ENCODE measurements at regions not wholly inside any gene's neighbourhood (a gene's known extent, or its start where the extent isn't known, plus 50 kb on each side); places are given as distances from the start of the nearest gene placed in this dataset.

DNA sequence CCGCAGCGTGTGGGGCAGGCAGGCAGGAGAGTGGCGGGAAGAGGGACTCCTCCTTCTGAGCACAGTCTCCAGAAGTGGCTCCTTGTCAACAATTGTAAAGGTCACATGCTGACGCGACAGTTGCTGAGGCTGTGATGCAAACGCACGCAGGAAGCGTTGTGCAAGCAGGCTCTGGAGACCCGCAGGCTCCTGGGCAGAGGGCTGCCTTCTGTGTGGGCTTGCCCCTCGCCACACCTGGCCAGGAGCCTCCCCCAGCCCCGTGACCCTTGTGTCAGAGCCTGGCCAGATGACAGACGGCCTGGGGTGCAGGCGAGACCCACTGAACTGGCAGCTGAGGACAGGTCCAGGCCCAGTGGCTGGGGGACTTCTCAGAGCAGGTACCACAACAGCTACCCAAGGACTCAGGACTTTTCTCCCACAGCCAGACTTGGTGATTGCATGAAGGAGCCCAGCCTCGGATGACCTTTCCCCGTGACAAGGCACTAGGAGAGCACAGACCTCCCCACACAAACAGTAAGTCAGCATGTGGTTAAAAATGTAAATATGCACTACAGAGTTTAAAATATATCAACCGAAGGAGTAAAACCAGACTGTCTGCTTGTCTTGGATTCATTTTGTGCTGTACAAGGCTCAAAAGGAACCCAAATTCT, 222.1 kb upstream of the RREB1 start:
- Histone ChIP-seq H4K20me1 (replicated peaks; ENCODE audit: control insufficient read depth, insufficient read depth, low read length) (no peaks in the 10 kb centered on the region), H3K4me1 (replicated peaks in 1 of 2; ENCODE audit: control insufficient read depth in 2 of 2, insufficient read depth in 2 of 2, low read length in 2 of 2) (peaks cover 38 to 62% of the 10 kb centered on the region in 2 experiments), H3K36me3 (ENCODE audit: control insufficient read depth, insufficient read depth, low read length) (no peaks in the 10 kb centered on the region), H3K9me1 (ENCODE audit: control insufficient read depth, insufficient read depth, low read length) (no peaks in the 10 kb centered on the region), H3K27me3 (ENCODE audit: control insufficient read depth in 2 of 2, insufficient read depth in 2 of 2, low read length in 2 of 2) (no peaks in the 10 kb centered on the region), H3K79me2 (ENCODE audit: control insufficient read depth, insufficient read depth, low read length) (no peaks in the 10 kb centered on the region), H3K9ac (ENCODE audit: insufficient read depth in 1 of 2, low read depth in 2 of 2, low read length in 2 of 2) (peak overlapping the region; percentile 62 to 90), H3K4me3 (no peak overlapping the region), H2AFZ (ENCODE audit: low read depth, low read length) (peak overlapping the region; percentile 96), H3K27ac (ENCODE audit: extremely low read depth, low read depth, low read length) (peak overlapping the region; percentile 72), H3K9me3 (replicated peaks; ENCODE audit: control insufficient read depth, insufficient read depth, low read depth, low read length) (no peaks in the 10 kb centered on the region; the same call in 1 of the 2 replicates), H3K4me2 (ENCODE audit: insufficient read depth, low read length) (peak overlapping the region; percentile 69)
- DNase-seq (ENCODE audit: extremely low read depth in 1 of 4, low spot score in 3 of 4) (peak in 2 of 4 experiments; percentile 26 to 69), ATAC-seq (peak; percentile 47), FAIRE-seq (peak; percentile 67)
- BruUV-seq (replicated peaks), result no TSS peak
- POLR2A ChIA-PET, result interaction anchor here (0.6 to 1.5 kb wide), 7 partner anchors 10 to 190 kb away, joined by 3 to 5 read pairs (median 3); no protein-coding TSS in a partner anchor
- in situ Hi-C loops (cut with MboI), result no loop called here
- CTCF ChIA-PET (ENCODE audit: low intra/inter-chr PET ratio), result no interaction called here
- intact Hi-C loops (cut with micrococcal nuclease), result no loop called here
- 39% methylated on average over 16 of the region's 16 CpGs for WGBS (ENCODE audit: insufficient coverage, low coverage, missing lambda C conversion rate)
- TF ChIP-seq C11orf30 (IDR thresholded peaks at IDR 0.05; ENCODE audit: low read depth) (peak; percentile 66), ZNF583 (CRISPR knock-in tag; IDR thresholded peaks at IDR 0.05) (peak; percentile 91), ZNF668 (CRISPR knock-in tag; IDR thresholded peaks at IDR 0.05) (0 out of 2 replicates have a peak, but pooled peaks have one; percentile 30), NRF1 (conservative IDR thresholded peaks at IDR 0.05 in 1 of 2, IDR thresholded peaks at IDR 0.05 in 1 of 2) (no peak), ZNF133 (CRISPR knock-in tag; IDR thresholded peaks at IDR 0.05) (no peak), CREM (IDR thresholded peaks at IDR 0.05; ENCODE audit: low read depth) (peak; percentile 63), MYNN (IDR thresholded peaks at IDR 0.05) (no peak), MYNN (CRISPR knock-in tag; IDR thresholded peaks at IDR 0.05) (no peak), CHCHD3 (CRISPR knock-in tag; IDR thresholded peaks at IDR 0.05) (no peak), CREB1 (IDR thresholded peaks at IDR 0.05) (peak; percentile 69), CREB1 (CRISPR knock-in tag; IDR thresholded peaks at IDR 0.05) (no peak), RAD51 (IDR thresholded peaks at IDR 0.05; ENCODE audit: borderline replicate concordance, low read depth) (peak; percentile 44; the same call in 1 of the 2 replicates), HLTF (IDR thresholded peaks at IDR 0.05) (no peak), ZNF165 (CRISPR knock-in tag; IDR thresholded peaks at IDR 0.05; ENCODE audit: borderline replicate concordance) (peak; percentile 23; the same call in 1 of the 2 replicates), ZNF75A (CRISPR knock-in tag; IDR thresholded peaks at IDR 0.05) (0 out of 2 replicates have a peak, but pooled peaks have one; percentile 11), MCM3 (IDR thresholded peaks at IDR 0.05) (no peak), NR4A1 (CRISPR knock-in tag; IDR thresholded peaks at IDR 0.05) (no peak), NR4A1 (tag; IDR thresholded peaks at IDR 0.05) (peak; percentile 81)
- TF ChIP-seq, protein P1, sequence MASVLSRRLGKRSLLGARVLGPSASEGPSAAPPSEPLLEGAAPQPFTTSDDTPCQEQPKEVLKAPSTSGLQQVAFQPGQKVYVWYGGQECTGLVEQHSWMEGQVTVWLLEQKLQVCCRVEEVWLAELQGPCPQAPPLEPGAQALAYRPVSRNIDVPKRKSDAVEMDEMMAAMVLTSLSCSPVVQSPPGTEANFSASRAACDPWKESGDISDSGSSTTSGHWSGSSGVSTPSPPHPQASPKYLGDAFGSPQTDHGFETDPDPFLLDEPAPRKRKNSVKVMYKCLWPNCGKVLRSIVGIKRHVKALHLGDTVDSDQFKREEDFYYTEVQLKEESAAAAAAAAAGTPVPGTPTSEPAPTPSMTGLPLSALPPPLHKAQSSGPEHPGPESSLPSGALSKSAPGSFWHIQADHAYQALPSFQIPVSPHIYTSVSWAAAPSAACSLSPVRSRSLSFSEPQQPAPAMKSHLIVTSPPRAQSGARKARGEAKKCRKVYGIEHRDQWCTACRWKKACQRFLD (CRISPR knock-in tag; IDR thresholded peaks at IDR 0.05), result 0 out of 2 replicates have a peak, but pooled peaks have one; percentile 10
- TF ChIP-seq, protein P2, sequence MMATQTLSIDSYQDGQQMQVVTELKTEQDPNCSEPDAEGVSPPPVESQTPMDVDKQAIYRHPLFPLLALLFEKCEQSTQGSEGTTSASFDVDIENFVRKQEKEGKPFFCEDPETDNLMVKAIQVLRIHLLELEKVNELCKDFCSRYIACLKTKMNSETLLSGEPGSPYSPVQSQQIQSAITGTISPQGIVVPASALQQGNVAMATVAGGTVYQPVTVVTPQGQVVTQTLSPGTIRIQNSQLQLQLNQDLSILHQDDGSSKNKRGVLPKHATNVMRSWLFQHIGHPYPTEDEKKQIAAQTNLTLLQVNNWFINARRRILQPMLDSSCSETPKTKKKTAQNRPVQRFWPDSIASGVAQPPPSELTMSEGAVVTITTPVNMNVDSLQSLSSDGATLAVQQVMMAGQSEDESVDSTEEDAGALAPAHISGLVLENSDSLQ (IDR thresholded peaks at IDR 0.05), result peak; percentile 47; the same call in 1 of the 2 replicates
- TF ChIP-seq, protein P3, sequence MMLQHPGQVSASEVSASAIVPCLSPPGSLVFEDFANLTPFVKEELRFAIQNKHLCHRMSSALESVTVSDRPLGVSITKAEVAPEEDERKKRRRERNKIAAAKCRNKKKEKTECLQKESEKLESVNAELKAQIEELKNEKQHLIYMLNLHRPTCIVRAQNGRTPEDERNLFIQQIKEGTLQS (IDR thresholded peaks at IDR 0.05), result peak; percentile 57; the same call in 1 of the 2 replicates
- TF ChIP-seq, protein P3 (CRISPR knock-in tag; conservative IDR thresholded peaks at IDR 0.05), result 0 out of 2 replicates have a peak, but pooled peaks have one; percentile 13

Data from K562 (cell line).